SK-N-SH treated with all-trans-retinoic acid at 6 μM for 48 hours (cell line): ENCODE measurements at regions not wholly inside any gene's neighbourhood (a gene's known extent, or its start where the extent isn't known, plus 50 kb on each side); places are given as distances from the start of the nearest gene placed in this dataset.

Experiments used
- ATAC-seq: fragments of 200-7000 bp; cut with Tn5 transposase; 3 replicates; pipeline ENCODE4 v1.9.1; 2020; ENCODE audit warnings: mild to moderate bottlenecking, moderate library complexity
- ARNTL ChIP-seq: fragments of 450-650 bp; formaldehyde crosslinking; IDR thresholded peaks from 2 replicates; pipeline ENCODE4 v1.5.0; 2020; ENCODE audit warnings: low read depth, mild to moderate bottlenecking, moderate library complexity, borderline replicate concordance
- BACH2 ChIP-seq: fragments of 250-450 bp; sonication (Bioruptor Pico); IDR thresholded peaks from 2 replicates; pipeline ENCODE4 v1.9.0; 2021; ENCODE audit warnings: mild to moderate bottlenecking, borderline replicate concordance
- CREB5 ChIP-seq: fragments of 250-450 bp; sonication (Bioruptor Pico); IDR thresholded peaks from 2 replicates; pipeline ENCODE4 v1.5.1; 2020; ENCODE audit warnings: low read depth, mild to moderate bottlenecking, moderate library complexity
- CSDC2 ChIP-seq: fragments of 250-450 bp; sonication (Bioruptor Pico); IDR thresholded peaks from 2 replicates; pipeline ENCODE4 v1.5.0; 2020; ENCODE audit warnings: mild to moderate bottlenecking, moderate library complexity
- CSRNP3 ChIP-seq: fragments of 250-450 bp; sonication (Bioruptor Pico); IDR thresholded peaks from 2 replicates; pipeline ENCODE4 v1.5.1; 2021; ENCODE audit warnings: mild to moderate bottlenecking, moderate library complexity
- GLIS3 ChIP-seq: fragments of 250-450 bp; sonication (Bioruptor Pico); IDR thresholded peaks from 2 replicates; pipeline ENCODE4 v1.5.0; 2020; ENCODE audit warnings: mild to moderate bottlenecking, moderate library complexity
- ISL1 ChIP-seq: fragments of 250-450 bp; sonication (Bioruptor Pico); IDR thresholded peaks from 2 replicates; pipeline ENCODE4 v2.1.2; 2022; ENCODE audit warnings: mild to moderate bottlenecking, moderate library complexity
- OSR1 ChIP-seq: fragments of 250-450 bp; sonication (Bioruptor Pico); IDR thresholded peaks from 2 replicates; pipeline ENCODE4 v1.8.0; 2022; ENCODE audit warnings: moderate library complexity, mild to moderate bottlenecking, inconsistent platforms
- PPARA ChIP-seq: fragments of 250-450 bp; sonication (Bioruptor Pico); IDR thresholded peaks from 2 replicates; pipeline ENCODE4 v1.5.0; 2020; ENCODE audit warnings: mild to moderate bottlenecking, borderline replicate concordance
- RARB ChIP-seq: fragments of 250-450 bp; sonication (Bioruptor Pico); IDR thresholded peaks from 2 replicates; pipeline ENCODE4 v1.8.0; 2021; ENCODE audit warnings: mild to moderate bottlenecking, moderate library complexity
- SNAI2 ChIP-seq: fragments of 250-450 bp; sonication (Bioruptor Pico); IDR thresholded peaks from 2 replicates; pipeline ENCODE4 v1.5.0; 2020; ENCODE audit warnings: mild to moderate bottlenecking, moderate library complexity
- TCF4 ChIP-seq: fragments of 250-450 bp; sonication (Bioruptor Pico); IDR thresholded peaks from 2 replicates; pipeline ENCODE4 v1.8.0; 2021; ENCODE audit warnings: mild to moderate bottlenecking, moderate library complexity, borderline replicate concordance
- TOX ChIP-seq: fragments of 250-450 bp; sonication (Bioruptor Pico); IDR thresholded peaks from 2 replicates; pipeline ENCODE4 v1.8.0; 2021; ENCODE audit warnings: mild to moderate bottlenecking, moderate library complexity, borderline replicate concordance
- TSHZ2 ChIP-seq: fragments of 250-450 bp; sonication (Bioruptor Pico); IDR thresholded peaks from 2 replicates; pipeline ENCODE4 v1.5.0; 2020; ENCODE audit warnings: mild to moderate bottlenecking, moderate library complexity
- ZC3H10 ChIP-seq: fragments of 250-450 bp; sonication (Bioruptor Pico); IDR thresholded peaks from 2 replicates; pipeline ENCODE4 v1.5.1; 2021; ENCODE audit warnings: mild to moderate bottlenecking, moderate library complexity
- ZFP3 ChIP-seq: fragments of 250-450 bp; sonication (Bioruptor Pico); IDR thresholded peaks from 2 replicates; pipeline ENCODE4 v1.5.0; 2020; ENCODE audit warnings: mild to moderate bottlenecking, moderate library complexity
- ZNF565 ChIP-seq: fragments of 450-650 bp; formaldehyde crosslinking; conservative IDR thresholded peaks from 2 replicates; pipeline ENCODE4 v1.5.0; 2020; ENCODE audit warnings: low read depth, mild to moderate bottlenecking, moderate library complexity
- ZNF70 ChIP-seq: fragments of 450-650 bp; formaldehyde crosslinking; IDR thresholded peaks from 2 replicates; pipeline ENCODE4 v1.5.0; 2020; ENCODE audit warnings: mild to moderate bottlenecking, moderate library complexity
- ZNF8 ChIP-seq: fragments of 450-650 bp; formaldehyde crosslinking; IDR thresholded peaks from 2 replicates; pipeline ENCODE4 v1.5.0; 2020; ENCODE audit warnings: mild to moderate bottlenecking, moderate library complexity
- TF ChIP-seq, protein P1 (sequence below): fragments of 250-450 bp; sonication (Bioruptor Pico); IDR thresholded peaks from 2 replicates; pipeline ENCODE4 v1.8.0; 2020; ENCODE audit warnings: mild to moderate bottlenecking, moderate library complexity, borderline replicate concordance
- TF ChIP-seq, protein P2 (sequence below): fragments of 250-450 bp; sonication (Bioruptor Pico); IDR thresholded peaks from 2 replicates; pipeline ENCODE4 v1.8.0; 2021; ENCODE audit warnings: low read depth, mild to moderate bottlenecking, moderate library complexity, borderline replicate concordance

- no peak for TF ChIP-seq GLIS3
- no peak for TF ChIP-seq ISL1 (CRISPR knock-in tag)
- no peak for TF ChIP-seq PPARA (CRISPR knock-in tag)
- no peak for TF ChIP-seq TCF4
- no peak for TF ChIP-seq CSRNP3 (CRISPR knock-in tag)
- no peak for TF ChIP-seq ARNTL (CRISPR knock-in tag)
- TF ChIP-seq CREB5 (CRISPR knock-in tag): no peak
- TF ChIP-seq TSHZ2 (CRISPR knock-in tag): no peak
- TF ChIP-seq RARB (CRISPR knock-in tag): no peak
- TF ChIP-seq ZNF8 (CRISPR knock-in tag): no peak
- TF ChIP-seq ZNF565 (CRISPR knock-in tag): no peak
- no peak for TF ChIP-seq CSDC2 (CRISPR knock-in tag)
- 0 out of 2 replicates have a peak, but pooled peaks have one; percentile 28 for TF ChIP-seq TOX (CRISPR knock-in tag)
- TF ChIP-seq, protein P1, sequence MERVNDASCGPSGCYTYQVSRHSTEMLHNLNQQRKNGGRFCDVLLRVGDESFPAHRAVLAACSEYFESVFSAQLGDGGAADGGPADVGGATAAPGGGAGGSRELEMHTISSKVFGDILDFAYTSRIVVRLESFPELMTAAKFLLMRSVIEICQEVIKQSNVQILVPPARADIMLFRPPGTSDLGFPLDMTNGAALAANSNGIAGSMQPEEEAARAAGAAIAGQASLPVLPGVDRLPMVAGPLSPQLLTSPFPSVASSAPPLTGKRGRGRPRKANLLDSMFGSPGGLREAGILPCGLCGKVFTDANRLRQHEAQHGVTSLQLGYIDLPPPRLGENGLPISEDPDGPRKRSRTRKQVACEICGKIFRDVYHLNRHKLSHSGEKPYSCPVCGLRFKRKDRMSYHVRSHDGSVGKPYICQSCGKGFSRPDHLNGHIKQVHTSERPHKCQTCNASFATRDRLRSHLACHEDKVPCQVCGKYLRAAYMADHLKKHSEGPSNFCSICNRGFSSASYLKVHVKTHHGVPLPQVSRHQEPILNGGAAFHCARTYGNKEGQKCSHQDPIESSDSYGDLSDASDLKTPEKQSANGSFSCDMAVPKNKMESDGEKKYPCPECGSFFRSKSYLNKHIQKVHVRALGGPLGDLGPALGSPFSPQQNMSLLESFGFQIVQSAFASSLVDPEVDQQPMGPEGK: peak; percentile 52; the same call in 1 of the 2 replicates
- TF ChIP-seq SNAI2 (CRISPR knock-in tag): no peak
- no peak for TF ChIP-seq BACH2
- peak; percentile 95 for TF ChIP-seq ZC3H10 (CRISPR knock-in tag)
- TF ChIP-seq ZFP3: no peak
- ATAC-seq: no peak
These were observed 74.9 kb upstream of the CNIH3 start for GRCh38 chr1:224541072-224541790.

- ATAC-seq: no peak
- TF ChIP-seq TCF4: no peak
- TF ChIP-seq ZNF8 (CRISPR knock-in tag): no peak
- TF ChIP-seq BACH2: no peak
- TF ChIP-seq GLIS3: no peak
- no peak for TF ChIP-seq OSR1 (CRISPR knock-in tag)
- TF ChIP-seq CREB5 (CRISPR knock-in tag): no peak
- TF ChIP-seq, protein P2, sequence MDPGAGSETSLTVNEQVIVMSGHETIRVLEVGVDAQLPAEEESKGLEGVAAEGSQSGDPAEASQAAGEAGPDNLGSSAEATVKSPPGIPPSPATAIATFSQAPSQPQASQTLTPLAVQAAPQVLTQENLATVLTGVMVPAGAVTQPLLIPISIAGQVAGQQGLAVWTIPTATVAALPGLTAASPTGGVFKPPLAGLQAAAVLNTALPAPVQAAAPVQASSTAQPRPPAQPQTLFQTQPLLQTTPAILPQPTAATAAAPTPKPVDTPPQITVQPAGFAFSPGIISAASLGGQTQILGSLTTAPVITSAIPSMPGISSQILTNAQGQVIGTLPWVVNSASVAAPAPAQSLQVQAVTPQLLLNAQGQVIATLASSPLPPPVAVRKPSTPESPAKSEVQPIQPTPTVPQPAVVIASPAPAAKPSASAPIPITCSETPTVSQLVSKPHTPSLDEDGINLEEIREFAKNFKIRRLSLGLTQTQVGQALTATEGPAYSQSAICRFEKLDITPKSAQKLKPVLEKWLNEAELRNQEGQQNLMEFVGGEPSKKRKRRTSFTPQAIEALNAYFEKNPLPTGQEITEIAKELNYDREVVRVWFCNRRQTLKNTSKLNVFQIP (CRISPR knock-in tag): no peak
- TF ChIP-seq ZNF70 (CRISPR knock-in tag): no peak
- no peak for TF ChIP-seq ZNF565 (CRISPR knock-in tag)
These were observed 74.1 kb upstream of the CNIH3 start for GRCh38 chr1:224541901-224542630.
